H1 (cell line): ENCODE measurements at regions not wholly inside any gene's neighbourhood (a gene's known extent, or its start where the extent isn't known, plus 50 kb on each side); places are given as distances from the start of the nearest gene placed in this dataset.

ENCODE experiments used
- CTCF ChIA-PET: fragments of 300-600 bp; sonication (Branson Sonifier 250); formaldehyde crosslinking; loops from one replicate; lab custom pipeline; 2021; ENCODE audit not compliant: partially characterized antibody; lab: Charles Lee
- POLR2A ChIA-PET: fragments of 300-600 bp; sonication (Branson Sonifier 250); formaldehyde crosslinking; loops from one replicate; lab custom pipeline; 2021; ENCODE audit warnings: inconsistent platforms; ENCODE audit not compliant: partially characterized antibody; lab: Charles Lee
- DNase-seq, 2 experiments: peaks; one replicate each; pipeline versions ENCODE4 v3.0.0 to v3.0.0-alpha.2; 2010 to 2022; ENCODE audit warnings: low spot score in 2 of 2, low read depth in 1 of 2, mixed read lengths in 1 of 2
- FAIRE-seq: peaks from 2 replicates; lab custom pipeline; 2011; peaks lifted over from hg19 to GRCh38; lab: Jason Lieb, UNC
- H2AFZ ChIP-seq: 2 replicates; pipeline ENCODE4 v1.8.1; 2012; ENCODE audit warnings: low read length, inconsistent platforms
- H2AK5ac ChIP-seq: 2 replicates; pipeline ENCODE4 v1.6.1; 2013; ENCODE audit warnings: low read depth, low read length
- H2BK120ac ChIP-seq: replicated peaks from 2 replicates; pipeline ENCODE3; 2013; ENCODE audit warnings: low read depth, low read length, inconsistent platforms
- H2BK12ac ChIP-seq: 2 replicates; pipeline ENCODE4 v1.6.1; 2013; ENCODE audit warnings: low read depth, low read length
- H2BK15ac ChIP-seq: 2 replicates; pipeline ENCODE4 v1.6.1; 2013; ENCODE audit warnings: low read length
- H2BK20ac ChIP-seq: 2 replicates; pipeline ENCODE4 v1.6.1; 2013; ENCODE audit warnings: low read length
- H2BK5ac ChIP-seq: 2 replicates; pipeline ENCODE4 v1.6.1; 2013; ENCODE audit warnings: low read depth, low read length
- H3K14ac ChIP-seq: 2 replicates; pipeline ENCODE4 v1.6.1; 2013; ENCODE audit warnings: inconsistent platforms; ENCODE audit not compliant: insufficient read length
- H3K18ac ChIP-seq: 2 replicates; pipeline ENCODE4 v1.6.1; 2013; ENCODE audit warnings: low read length; ENCODE audit errors: extremely low read depth
- H3K23ac ChIP-seq: 2 replicates; pipeline ENCODE4 v1.6.1; 2013; ENCODE audit warnings: inconsistent platforms; ENCODE audit not compliant: insufficient read length
- H3K23me2 ChIP-seq: 2 replicates; pipeline ENCODE4 v1.6.1; 2013; ENCODE audit warnings: low read depth, low read length
- H3K27ac ChIP-seq: 2 replicates; pipeline ENCODE4 v1.6.1; 2011; ENCODE audit warnings: low read depth, low read length, inconsistent platforms
- H3K27me3 ChIP-seq, 4 experiments: replicated peaks in 1 of 4; 1 replicate in 1 of 4; 2 replicates in 3 of 4; pipeline versions ENCODE4 v1.6.1 to v1.8.1; 2011 to 2013; ENCODE audit warnings: low read length in 3 of 4, mild to moderate bottlenecking in 3 of 4, inconsistent platforms in 2 of 4, mixed read lengths in 2 of 4, moderate library complexity in 1 of 4; ENCODE audit not compliant: control insufficient read depth in 3 of 4, insufficient read depth in 3 of 4; ENCODE audit errors: extremely low read depth in 1 of 4
- H3K36me3 ChIP-seq, 4 experiments: 2 replicates each; pipeline versions ENCODE4 v1.6.1 to v1.8.1; 2011 to 2013; ENCODE audit warnings: mild to moderate bottlenecking in 4 of 4, low read length in 3 of 4, moderate library complexity in 2 of 4, control low read depth in 1 of 4, inconsistent platforms in 1 of 4; ENCODE audit not compliant: insufficient read depth in 4 of 4, control insufficient read depth in 2 of 4
- H3K4ac ChIP-seq: replicated peaks from 2 replicates; pipeline ENCODE3; 2013; ENCODE audit warnings: low read length, low read depth, mixed read lengths, inconsistent platforms; ENCODE audit not compliant: insufficient read length
- H3K4me1 ChIP-seq, 4 experiments: replicated peaks in 1 of 4; 1 replicate in 1 of 4; 2 replicates in 3 of 4; pipeline versions ENCODE4 v1.6.1 to v1.8.1; 2011 to 2013; ENCODE audit warnings: low read length in 3 of 4, inconsistent platforms in 2 of 4, mixed read lengths in 1 of 4; ENCODE audit not compliant: insufficient read depth in 4 of 4, control insufficient read depth in 3 of 4
- H3K4me2 ChIP-seq, 2 experiments: 2 replicates each; pipeline versions ENCODE4 v1.6.1 to v1.8.1; 2011 to 2013; ENCODE audit warnings: low read depth in 2 of 2, low read length in 2 of 2, control low read depth in 1 of 2, inconsistent platforms in 1 of 2, mild to moderate bottlenecking in 1 of 2; ENCODE audit not compliant: insufficient read depth in 1 of 2
- H3K4me3 ChIP-seq, 4 experiments: fragments of 200-600, 300-600 bp in 1 of 4; sonication (generic), shearing (Covaris generic), sonication (Bioruptor Twin) in 1 of 4; 2 replicates each; pipeline versions ENCODE4 v1.5.1 to v1.8.1; 2011 to 2016; ENCODE audit warnings: low read length in 4 of 4, low read depth in 3 of 4, control low read depth in 2 of 4, inconsistent platforms in 2 of 4, mild to moderate bottlenecking in 2 of 4, mixed read lengths in 1 of 4, moderate library complexity in 1 of 4; ENCODE audit not compliant: insufficient read depth in 2 of 4; ENCODE audit errors: extremely low read depth in 1 of 4
- H3K56ac ChIP-seq: replicated peaks from 2 replicates; pipeline ENCODE3; 2013; ENCODE audit warnings: low read depth, mild to moderate bottlenecking, mixed read lengths, low read length, inconsistent platforms; ENCODE audit not compliant: insufficient read length
- H3K79me1 ChIP-seq: 2 replicates; pipeline ENCODE4 v1.6.1; 2013; ENCODE audit warnings: low read depth, low read length, control low read depth
- H3K79me2 ChIP-seq, 2 experiments: 2 replicates each; pipeline versions ENCODE4 v1.6.1 to v1.8.1; 2012 to 2013; ENCODE audit warnings: low read length in 2 of 2, mild to moderate bottlenecking in 2 of 2, inconsistent platforms in 1 of 2; ENCODE audit not compliant: insufficient read depth in 2 of 2, control insufficient read depth in 1 of 2
- H3K9ac ChIP-seq, 4 experiments: replicated peaks in 1 of 4; 1 replicate in 1 of 4; 2 replicates in 3 of 4; pipeline versions ENCODE4 v1.6.1 to v1.8.1; 2011 to 2013; ENCODE audit warnings: low read depth in 3 of 4, low read length in 3 of 4, control low read depth in 2 of 4, mild to moderate bottlenecking in 2 of 4, moderate library complexity in 2 of 4, inconsistent platforms in 1 of 4; ENCODE audit errors: extremely low read depth in 1 of 4
- H3K9me3 ChIP-seq, 2 experiments: 2 replicates each; pipeline versions ENCODE4 v1.6.1 to v1.8.1; 2012 to 2013; ENCODE audit warnings: mild to moderate bottlenecking in 2 of 2, moderate library complexity in 2 of 2, control low read depth in 1 of 2, inconsistent platforms in 1 of 2, low read depth in 1 of 2, low read length in 1 of 2, mixed read lengths in 1 of 2; ENCODE audit not compliant: insufficient read depth in 2 of 2
- H4K20me1 ChIP-seq, 2 experiments: replicated peaks in 1 of 2; 2 replicates each; pipeline versions ENCODE3 to v1.8.1; 2011 to 2013; ENCODE audit warnings: inconsistent platforms in 2 of 2, low read length in 2 of 2, mild to moderate bottlenecking in 1 of 2; ENCODE audit not compliant: insufficient read depth in 2 of 2, control insufficient read depth in 1 of 2
- H4K5ac ChIP-seq: 2 replicates; pipeline ENCODE4 v1.6.1; 2013; ENCODE audit warnings: low read length, low read depth, mixed read lengths, inconsistent platforms; ENCODE audit not compliant: insufficient read length
- H4K8ac ChIP-seq: 2 replicates; pipeline ENCODE4 v1.8.0; 2013; ENCODE audit warnings: mild to moderate bottlenecking, moderate library complexity, low read length, inconsistent platforms; ENCODE audit not compliant: insufficient read depth; ENCODE audit errors: extremely low read depth
- H4K91ac ChIP-seq: replicated peaks from 2 replicates; pipeline ENCODE3; 2013; ENCODE audit warnings: low read length, mixed read lengths, inconsistent platforms; ENCODE audit not compliant: insufficient read length
- CREB1 ChIP-seq: IDR thresholded peaks from 2 replicates; pipeline ENCODE4 v1.6.1; 2012; ENCODE audit warnings: inconsistent platforms
- TAF7 ChIP-seq: optimal IDR thresholded peaks from 2 replicates; pipeline ENCODE3; 2011; ENCODE audit warnings: low read depth, mild to moderate bottlenecking, inconsistent platforms, low read length, moderate library complexity, borderline replicate concordance
- TBP ChIP-seq: IDR thresholded peaks from 2 replicates; pipeline ENCODE4 v1.6.1; 2011; ENCODE audit warnings: low read depth, low read length, improper control_type of control experiment
- ZNF274 ChIP-seq: IDR thresholded peaks from 2 replicates; pipeline ENCODE4 v1.7.0; 2012; ENCODE audit warnings: low read length, borderline replicate concordance; ENCODE audit errors: extremely low read depth
- WGBS, 2 experiments: shearing (Covaris generic) in 1 of 2; methylation state at CpG; one replicate each; pipeline versions ENCODE4 v1.1.6 to v1.1.7; 2013 to 2015; ENCODE audit warnings: low lambda C conversion rate in 2 of 2, mixed read lengths in 2 of 2, inconsistent platforms in 1 of 2, low coverage in 1 of 2, missing lambda C conversion rate in 1 of 2; ENCODE audit not compliant: insufficient replicate concordance in 2 of 2, insufficient coverage in 1 of 2, insufficient read length in 1 of 2; ENCODE audit errors: extremely low coverage in 1 of 2, missing lambda C conversion rate in 1 of 2; 5-methylcytosine and 5-hydroxymethylcytosine counted together

GRCh38 chr22:49302530-49302929 is 525.1 kb downstream of the BRD1 start:
- FAIRE-seq, result no peak
- CTCF ChIA-PET, result interaction anchor here (1.2 to 5.7 kb wide), 2 partner anchors 257 to 359 kb away, joined by 3 to 95 read pairs; no protein-coding TSS in a partner anchor
- no peak for TF ChIP-seq TBP
- no peak for TF ChIP-seq CREB1
- no peak for TF ChIP-seq TAF7
- no peak for TF ChIP-seq ZNF274

More at GRCh38 chr22:49302530-49302929, 525.1 kb downstream of the BRD1 start:
- Histone ChIP-seq H3K27me3 (no peaks in the 10 kb centered on the region; a peak in 1 of 7 replicates), H3K9ac (no peak overlapping the region), H4K5ac (no peak overlapping the region), H2AFZ (no peak overlapping the region), H3K56ac (no peak overlapping the region), H3K4me1 (peaks cover 0 to 4% (median 3%) of the 10 kb centered on the region in 4 experiments; a peak in 4 of 7 replicates), H3K4ac (no peak overlapping the region), H2BK20ac (no peak overlapping the region), H4K91ac (no peak overlapping the region), H2BK120ac (no peak overlapping the region), H3K27ac (no peak overlapping the region), H3K14ac (no peak overlapping the region), H3K79me1 (no peaks in the 10 kb centered on the region), H2BK5ac (no peak overlapping the region; the same call in 1 of the 2 replicates), H3K36me3 (no peaks in the 10 kb centered on the region), H3K79me2 (no peaks in the 10 kb centered on the region), H3K4me3 (no peak overlapping the region), H3K18ac (no peak overlapping the region), H4K8ac (no peak overlapping the region), H3K23ac (no peak overlapping the region), H2AK5ac (no peak overlapping the region), H3K23me2 (no peaks in the 10 kb centered on the region; the same call in 1 of the 2 replicates), H3K4me2 (no peak overlapping the region), H2BK12ac (no peak overlapping the region), H4K20me1 (peaks cover 0 to 2% of the 10 kb centered on the region in 2 experiments), H3K9me3 (no peaks in the 10 kb centered on the region), H2BK15ac (no peak overlapping the region)
- DNase-seq, result no peak
- WGBS, 2 experiments, result 93% methylated on average over 29 of the region's 31 CpGs; no CpG with 5 or more reads in 1 of the 2 experiments
- POLR2A ChIA-PET, result no interaction called here
